WI38 (cell line): ENCODE measurements at regions not wholly inside any gene's neighbourhood (a gene's known extent, or its start where the extent isn't known, plus 50 kb on each side); places are given as distances from the start of the nearest gene placed in this dataset.
A peak's percentile ranks its signal among the peaks of the same experiment; 100 is the strongest.

Experiments
- H3K4me3 ChIP-seq: 2 replicates; pipeline ENCODE4 v1.5.1; 2011; ENCODE audit warnings: low read depth, mild to moderate bottlenecking, control low read depth, low read length
- TF ChIP-seq, protein P1 (sequence below): IDR thresholded peaks from 2 replicates; pipeline ENCODE4 v1.5.1; 2012; ENCODE audit warnings: low read depth, mild to moderate bottlenecking, control low read depth, low read length

DNA sequence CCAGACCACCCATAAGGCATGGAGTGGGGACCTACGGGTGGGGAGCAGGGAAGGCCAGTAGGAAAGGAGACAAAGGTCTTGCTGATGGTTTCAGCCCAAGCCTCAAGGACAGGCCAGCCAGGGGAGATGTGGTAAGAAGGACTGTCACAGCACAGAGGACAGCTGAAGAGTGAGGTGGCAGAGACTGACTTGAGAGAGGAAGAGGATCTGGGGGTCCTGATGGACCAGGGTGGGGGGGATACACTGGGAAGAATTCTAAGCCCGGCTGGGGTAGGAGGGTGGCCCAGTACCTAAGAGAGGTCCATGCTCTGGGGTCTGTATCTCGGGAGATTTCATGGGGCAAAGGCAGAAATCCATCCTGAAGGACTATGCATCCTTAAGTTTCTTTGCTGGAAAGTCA lies 66.1 kb upstream of the THY1 start:
- H3K4me3 ChIP-seq = no peak overlapping the region
- TF ChIP-seq, protein P1, sequence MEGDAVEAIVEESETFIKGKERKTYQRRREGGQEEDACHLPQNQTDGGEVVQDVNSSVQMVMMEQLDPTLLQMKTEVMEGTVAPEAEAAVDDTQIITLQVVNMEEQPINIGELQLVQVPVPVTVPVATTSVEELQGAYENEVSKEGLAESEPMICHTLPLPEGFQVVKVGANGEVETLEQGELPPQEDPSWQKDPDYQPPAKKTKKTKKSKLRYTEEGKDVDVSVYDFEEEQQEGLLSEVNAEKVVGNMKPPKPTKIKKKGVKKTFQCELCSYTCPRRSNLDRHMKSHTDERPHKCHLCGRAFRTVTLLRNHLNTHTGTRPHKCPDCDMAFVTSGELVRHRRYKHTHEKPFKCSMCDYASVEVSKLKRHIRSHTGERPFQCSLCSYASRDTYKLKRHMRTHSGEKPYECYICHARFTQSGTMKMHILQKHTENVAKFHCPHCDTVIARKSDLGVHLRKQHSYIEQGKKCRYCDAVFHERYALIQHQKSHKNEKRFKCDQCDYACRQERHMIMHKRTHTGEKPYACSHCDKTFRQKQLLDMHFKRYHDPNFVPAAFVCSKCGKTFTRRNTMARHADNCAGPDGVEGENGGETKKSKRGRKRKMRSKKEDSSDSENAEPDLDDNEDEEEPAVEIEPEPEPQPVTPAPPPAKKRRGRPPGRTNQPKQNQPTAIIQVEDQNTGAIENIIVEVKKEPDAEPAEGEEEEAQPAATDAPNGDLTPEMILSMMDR = no peak

GRCh38 chr11:119488256-119488995 lies 65.5 kb upstream of the THY1 start:
- no peak overlapping the region for H3K4me3 ChIP-seq
- TF ChIP-seq, protein P1 = no peak

DNA sequence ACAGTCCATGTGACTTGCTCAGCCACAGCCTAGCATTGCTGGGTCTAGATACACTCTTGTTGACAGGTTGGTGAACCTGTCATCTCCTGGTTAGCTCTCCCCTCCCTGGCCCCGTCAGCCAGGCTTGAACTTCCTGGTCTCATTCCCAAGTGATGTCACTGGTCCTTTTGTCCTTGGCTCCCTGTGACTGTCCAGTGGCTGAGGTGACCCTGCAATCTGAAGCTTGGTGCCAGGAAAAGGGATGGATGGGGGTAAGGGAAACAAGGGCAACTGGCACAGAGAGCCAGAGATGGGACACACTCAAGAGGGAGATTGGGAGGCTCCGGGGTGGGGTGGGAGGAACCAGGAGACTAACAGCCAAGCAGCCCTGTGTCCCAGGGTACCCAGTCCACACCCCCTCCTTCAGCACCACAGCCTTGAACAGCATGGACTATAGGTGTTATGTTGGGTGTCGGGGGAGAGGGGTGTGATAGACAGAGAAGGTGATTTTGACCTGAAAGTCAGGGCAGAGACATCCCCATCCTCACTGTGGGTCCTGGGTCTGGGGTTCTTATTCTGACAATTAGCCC lies 63.8 kb upstream of the THY1 start:
- H3K4me3 ChIP-seq = no peak overlapping the region
- TF ChIP-seq, protein P1 = no peak

DNA sequence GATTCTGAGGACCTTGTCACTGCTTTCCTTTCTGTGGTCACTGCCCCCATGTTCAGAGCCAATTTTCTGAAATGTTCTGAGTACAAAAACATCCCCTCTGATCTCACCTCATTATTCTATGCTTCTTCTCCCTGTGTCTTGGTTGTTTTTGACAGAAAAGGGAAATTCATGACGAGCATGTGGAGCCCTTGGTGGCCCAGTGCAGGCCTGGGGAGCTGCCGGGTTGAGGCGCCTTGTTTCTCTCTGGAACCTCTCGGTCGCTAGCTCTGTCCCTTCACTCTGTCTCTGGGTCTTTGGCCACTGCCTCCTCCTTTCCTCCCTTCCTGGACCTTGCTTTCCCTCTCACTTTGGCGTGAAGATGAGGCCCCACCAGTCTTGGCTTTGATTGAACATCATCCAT lies 63.0 kb upstream of the THY1 start:
- no peak overlapping the region for H3K4me3 ChIP-seq
- TF ChIP-seq, protein P1 = no peak

- H3K4me3 ChIP-seq = no peak overlapping the region
- TF ChIP-seq, protein P1 = peak; percentile 17; the same call in 1 of the 2 replicates
Measured at GRCh38 chr11:119484741-119485605, 62.0 kb upstream of the THY1 start.

- TF ChIP-seq, protein P1 = no peak
- no peak overlapping the region for H3K4me3 ChIP-seq
Measured at GRCh38 chr11:119483881-119484371, 61.0 kb upstream of the THY1 start.
